Muscle layer of colon (tissue), 2 donors: ENCODE measurements at regions not wholly inside any gene's neighbourhood (a gene's known extent, or its start where the extent isn't known, plus 50 kb on each side); places are given as distances from the start of the nearest gene placed in this dataset.

Source experiments
- H3K27ac ChIP-seq: one replicate; pipeline ENCODE4 v1.7.0; 2013; ENCODE audit warnings: low read depth, mild to moderate bottlenecking, low read length, moderate library complexity
- H3K27me3 ChIP-seq, 2 donors: one replicate each; pipeline ENCODE4 v1.7.0; 2013; ENCODE audit warnings: low read length in 2 of 2, mild to moderate bottlenecking in 2 of 2; ENCODE audit not compliant: insufficient read depth in 2 of 2, control insufficient read depth in 1 of 2
- H3K36me3 ChIP-seq: one replicate; pipeline ENCODE4 v1.7.0; 2013; ENCODE audit warnings: mild to moderate bottlenecking, low read length; ENCODE audit not compliant: insufficient read depth
- H3K4me1 ChIP-seq: one replicate; pipeline ENCODE4 v1.7.0; 2013; ENCODE audit warnings: mild to moderate bottlenecking, low read length; ENCODE audit not compliant: insufficient read depth
- H3K4me3 ChIP-seq, 2 donors: one replicate each; pipeline ENCODE4 v1.7.0; 2013; ENCODE audit warnings: low read length in 2 of 2, low read depth in 1 of 2, mild to moderate bottlenecking in 1 of 2, moderate library complexity in 1 of 2
- H3K9ac ChIP-seq: one replicate; pipeline ENCODE4 v1.7.0; 2013; ENCODE audit warnings: low read length
- H3K9me3 ChIP-seq: one replicate; pipeline ENCODE4 v1.7.0; 2013; ENCODE audit warnings: mild to moderate bottlenecking, low read length
- donor health status: abdominal sarcoma.
- donor health status: Adenocarcinoma of cecum.

GRCh38 chr7:46011059-46011458 is 90.0 kb upstream of the IGFBP3 start:
- Histone ChIP-seq H3K27me3 (no peaks in the 10 kb centered on the region), H3K4me3 (no peak overlapping the region), H3K4me1 (peaks cover 6% of the 10 kb centered on the region)

GRCh38 chr7:46009211-46009610 is 88.1 kb upstream of the IGFBP3 start:
- Histone ChIP-seq H3K4me1 (peaks cover 6% of the 10 kb centered on the region), H3K36me3 (no peaks in the 10 kb centered on the region), H3K27me3 (no peaks in the 10 kb centered on the region), H3K4me3 (no peak overlapping the region), H3K27ac (no peak overlapping the region), H3K9ac (no peak overlapping the region), H3K9me3 (no peaks in the 10 kb centered on the region)

More at GRCh38 chr7:46011059-46011458, 90.0 kb upstream of the IGFBP3 start:
- Histone ChIP-seq H3K9me3 (no peaks in the 10 kb centered on the region), H3K36me3 (no peaks in the 10 kb centered on the region), H3K27ac (no peak overlapping the region), H3K9ac (no peak overlapping the region)

- Histone ChIP-seq H3K4me1 (peaks cover 6% of the 10 kb centered on the region), H3K9ac (no peak overlapping the region), H3K27ac (no peak overlapping the region), H3K27me3 (no peaks in the 10 kb centered on the region), H3K4me3 (no peak overlapping the region), H3K9me3 (no peaks in the 10 kb centered on the region), H3K36me3 (no peaks in the 10 kb centered on the region)
Measured at GRCh38 chr7:46007990-46008643, 87.0 kb upstream of the IGFBP3 start.

GRCh38 chr7:46007194-46007593 is 86.1 kb upstream of the IGFBP3 start:
- Histone ChIP-seq H3K4me3 (no peak overlapping the region), H3K9ac (no peak overlapping the region), H3K27me3 (no peaks in the 10 kb centered on the region), H3K36me3 (no peaks in the 10 kb centered on the region), H3K9me3 (no peaks in the 10 kb centered on the region), H3K4me1 (peaks cover 6% of the 10 kb centered on the region), H3K27ac (no peak overlapping the region)

GRCh38 chr7:46006723-46007122 is 85.7 kb upstream of the IGFBP3 start:
- Histone ChIP-seq H3K27ac (no peak overlapping the region), H3K36me3 (no peaks in the 10 kb centered on the region), H3K9ac (no peak overlapping the region), H3K27me3 (no peaks in the 10 kb centered on the region), H3K4me1 (peaks cover 6% of the 10 kb centered on the region), H3K4me3 (no peak overlapping the region), H3K9me3 (no peaks in the 10 kb centered on the region)

- Histone ChIP-seq H3K9me3 (no peaks in the 10 kb centered on the region), H3K4me1 (peaks cover 6% of the 10 kb centered on the region), H3K36me3 (no peaks in the 10 kb centered on the region), H3K27ac (no peak overlapping the region), H3K4me3 (no peak overlapping the region), H3K27me3 (no peaks in the 10 kb centered on the region), H3K9ac (no peak overlapping the region)
Measured at GRCh38 chr7:46006212-46006611, 85.1 kb upstream of the IGFBP3 start.

GRCh38 chr7:46004965-46005364 is 83.9 kb upstream of the IGFBP3 start:
- Histone ChIP-seq H3K27ac (no peak overlapping the region), H3K9me3 (no peaks in the 10 kb centered on the region), H3K36me3 (no peaks in the 10 kb centered on the region), H3K27me3 (no peaks in the 10 kb centered on the region), H3K9ac (no peak overlapping the region), H3K4me1 (peaks cover 6% of the 10 kb centered on the region), H3K4me3 (no peak overlapping the region)

- Histone ChIP-seq H3K4me1 (peaks cover 6% of the 10 kb centered on the region), H3K27ac (no peak overlapping the region), H3K36me3 (no peaks in the 10 kb centered on the region), H3K9me3 (no peaks in the 10 kb centered on the region), H3K4me3 (no peak overlapping the region), H3K27me3 (no peaks in the 10 kb centered on the region), H3K9ac (no peak overlapping the region)
Measured at GRCh38 chr7:46003896-46004875, 83.1 kb upstream of the IGFBP3 start.

- no peak overlapping the region for H3K9ac ChIP-seq
- no peak overlapping the region for H3K4me3 ChIP-seq
- H3K4me1 ChIP-seq, result peaks cover 2% of the 10 kb centered on the region
- H3K27me3 ChIP-seq, result no peaks in the 10 kb centered on the region
- no peaks in the 10 kb centered on the region for H3K36me3 ChIP-seq
- no peaks in the 10 kb centered on the region for H3K9me3 ChIP-seq
- H3K27ac ChIP-seq, result no peak overlapping the region
Measured at GRCh38 chr7:46003161-46003560, 82.1 kb upstream of the IGFBP3 start.

GRCh38 chr7:46000513-46000912 is 79.4 kb upstream of the IGFBP3 start:
- no peaks in the 10 kb centered on the region for H3K9me3 ChIP-seq
- H3K4me3 ChIP-seq, result no peak overlapping the region
- no peak overlapping the region for H3K27ac ChIP-seq
- no peak overlapping the region for H3K9ac ChIP-seq
- no peaks in the 10 kb centered on the region for H3K4me1 ChIP-seq
- H3K27me3 ChIP-seq, result no peaks in the 10 kb centered on the region
- H3K36me3 ChIP-seq, result no peaks in the 10 kb centered on the region

- H3K4me3 ChIP-seq, result no peak overlapping the region
- H3K9ac ChIP-seq, result no peak overlapping the region
- H3K36me3 ChIP-seq, result no peaks in the 10 kb centered on the region
- H3K9me3 ChIP-seq, result no peaks in the 10 kb centered on the region
- H3K27me3 ChIP-seq, result no peaks in the 10 kb centered on the region
- no peaks in the 10 kb centered on the region for H3K4me1 ChIP-seq
- H3K27ac ChIP-seq, result no peak overlapping the region
Measured at GRCh38 chr7:45999541-45999940, 78.5 kb upstream of the IGFBP3 start.
